ENCODE measurements at regions not wholly inside any gene's neighbourhood (a gene's known extent, or its start where the extent isn't known, plus 50 kb on each side); places are given as distances from the start of the nearest gene placed in this dataset.

GRCh38 chr17:77666881-77667395, 291.6 kb upstream of the TNRC6C start:
- no peak for DNase-seq

- DNase-seq = no peak
Measured at GRCh38 chr17:77667478-77667877, 291.0 kb upstream of the TNRC6C start.

GRCh38 chr17:77668518-77668917, 290.0 kb upstream of the TNRC6C start:
- DNase-seq = no peak

GRCh38 chr17:77670173-77670572, 288.3 kb upstream of the TNRC6C start:
- DNase-seq = no peak

- DNase-seq = no peak
Measured at GRCh38 chr17:77674358-77674757, 284.1 kb upstream of the TNRC6C start.

GRCh38 chr17:77675411-77675810, 283.1 kb upstream of the TNRC6C start:
- DNase-seq = no peak

GRCh38 chr17:77675816-77676215, 282.7 kb upstream of the TNRC6C start:
- no peak for DNase-seq

- no peak for DNase-seq
Measured at GRCh38 chr17:77676237-77676661, 282.3 kb upstream of the TNRC6C start.

- DNase-seq = peak; percentile 21
Measured at GRCh38 chr17:77677211-77677610, 281.3 kb upstream of the TNRC6C start.

GRCh38 chr17:77677630-77678029, 280.9 kb upstream of the TNRC6C start:
- no peak for DNase-seq

- no peak for DNase-seq
Measured at GRCh38 chr17:77679589-77679988, 278.9 kb upstream of the TNRC6C start.

- DNase-seq = no peak
Measured at GRCh38 chr17:77681861-77682260, 276.6 kb upstream of the TNRC6C start.

GRCh38 chr17:77684803-77685798, 273.4 kb upstream of the TNRC6C start:
- no peak for DNase-seq

- no peak for DNase-seq
Measured at GRCh38 chr17:77685881-77686486, 272.5 kb upstream of the TNRC6C start.

GRCh38 chr17:77686903-77687302, 271.6 kb upstream of the TNRC6C start:
- DNase-seq = no peak

- DNase-seq = no peak
Measured at GRCh38 chr17:77687417-77687816, 271.1 kb upstream of the TNRC6C start.

GRCh38 chr17:77687921-77688320, 270.6 kb upstream of the TNRC6C start:
- no peak for DNase-seq

- DNase-seq = no peak
Measured at GRCh38 chr17:77688369-77688768, 270.1 kb upstream of the TNRC6C start.

- no peak for DNase-seq
Measured at GRCh38 chr17:77690271-77691161, 268.0 kb upstream of the TNRC6C start.

GRCh38 chr17:77691216-77692085, 267.1 kb upstream of the TNRC6C start:
- DNase-seq = no peak

GRCh38 chr17:77692571-77693161, 265.8 kb upstream of the TNRC6C start:
- no peak for DNase-seq
